ENCODE measurements at regions not wholly inside any gene's neighbourhood (a gene's known extent, or its start where the extent isn't known, plus 50 kb on each side); places are given as distances from the start of the nearest gene placed in this dataset.

DNA sequence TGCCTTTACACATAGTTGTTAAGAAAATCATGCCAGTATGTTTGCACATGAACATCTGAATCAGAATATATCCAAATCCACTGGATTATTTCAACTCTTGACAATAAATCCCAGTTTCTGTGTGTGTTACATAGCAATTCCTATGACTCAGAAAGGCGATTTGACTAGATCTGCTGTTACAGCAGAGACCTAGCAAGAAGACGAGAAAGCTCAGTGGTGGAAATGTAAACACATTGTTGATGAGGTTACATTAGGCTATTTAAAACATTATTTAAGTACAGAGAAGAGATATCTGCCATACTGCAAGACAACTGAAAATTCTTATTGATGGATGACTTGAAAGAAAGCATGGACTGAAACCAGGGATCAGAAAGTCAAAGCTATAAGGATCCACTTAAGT is 73.0 kb upstream of the SMIM21 start:
- POLR2A ChIA-PET = no interaction called here
- H3K4me3 Mint-ChIP-seq = no peak overlapping the region
- no peaks in the 10 kb centered on the region for H3K9me3 Mint-ChIP-seq
- Histone ChIP-seq H3K27me3 (ENCODE audit: control insufficient read depth in 1 of 2, insufficient read depth in 2 of 2, low read length in 2 of 2) (peaks cover 0 to 12% of the 10 kb centered on the region in 2 experiments), H3K4me1 (ENCODE audit: insufficient read depth, low read length) (no peaks in the 10 kb centered on the region), H3K9me3 (ENCODE audit: control insufficient read depth in 1 of 2, insufficient read depth in 1 of 2, low read length in 2 of 2) (no peaks in the 10 kb centered on the region), H3K36me3 (ENCODE audit: insufficient read depth, low read length) (no peaks in the 10 kb centered on the region), H3K4me3 (ENCODE audit: low read length) (no peak overlapping the region), H3K27ac (ENCODE audit: low read depth in 1 of 2, low read length in 2 of 2) (no peak overlapping the region)
- intact Hi-C loops (cut with DNase I, micrococcal nuclease) = no loop called here
- TF ChIP-seq, protein P1, sequence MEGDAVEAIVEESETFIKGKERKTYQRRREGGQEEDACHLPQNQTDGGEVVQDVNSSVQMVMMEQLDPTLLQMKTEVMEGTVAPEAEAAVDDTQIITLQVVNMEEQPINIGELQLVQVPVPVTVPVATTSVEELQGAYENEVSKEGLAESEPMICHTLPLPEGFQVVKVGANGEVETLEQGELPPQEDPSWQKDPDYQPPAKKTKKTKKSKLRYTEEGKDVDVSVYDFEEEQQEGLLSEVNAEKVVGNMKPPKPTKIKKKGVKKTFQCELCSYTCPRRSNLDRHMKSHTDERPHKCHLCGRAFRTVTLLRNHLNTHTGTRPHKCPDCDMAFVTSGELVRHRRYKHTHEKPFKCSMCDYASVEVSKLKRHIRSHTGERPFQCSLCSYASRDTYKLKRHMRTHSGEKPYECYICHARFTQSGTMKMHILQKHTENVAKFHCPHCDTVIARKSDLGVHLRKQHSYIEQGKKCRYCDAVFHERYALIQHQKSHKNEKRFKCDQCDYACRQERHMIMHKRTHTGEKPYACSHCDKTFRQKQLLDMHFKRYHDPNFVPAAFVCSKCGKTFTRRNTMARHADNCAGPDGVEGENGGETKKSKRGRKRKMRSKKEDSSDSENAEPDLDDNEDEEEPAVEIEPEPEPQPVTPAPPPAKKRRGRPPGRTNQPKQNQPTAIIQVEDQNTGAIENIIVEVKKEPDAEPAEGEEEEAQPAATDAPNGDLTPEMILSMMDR (IDR thresholded peaks at IDR 0.05) = no peak
- H3K4me1 Mint-ChIP-seq (ENCODE audit: low read depth) = no peaks in the 10 kb centered on the region
- no peaks in the 10 kb centered on the region for H3K36me3 Mint-ChIP-seq (ENCODE audit: low read depth)
- no peak overlapping the region for H3K27ac Mint-ChIP-seq
- no peak for DNase-seq
- no peak for ATAC-seq (ENCODE audit: poor library complexity)
- CTCF ChIA-PET = no interaction called here
- peaks cover 64% of the 10 kb centered on the region for H3K27me3 Mint-ChIP-seq

DNA sequence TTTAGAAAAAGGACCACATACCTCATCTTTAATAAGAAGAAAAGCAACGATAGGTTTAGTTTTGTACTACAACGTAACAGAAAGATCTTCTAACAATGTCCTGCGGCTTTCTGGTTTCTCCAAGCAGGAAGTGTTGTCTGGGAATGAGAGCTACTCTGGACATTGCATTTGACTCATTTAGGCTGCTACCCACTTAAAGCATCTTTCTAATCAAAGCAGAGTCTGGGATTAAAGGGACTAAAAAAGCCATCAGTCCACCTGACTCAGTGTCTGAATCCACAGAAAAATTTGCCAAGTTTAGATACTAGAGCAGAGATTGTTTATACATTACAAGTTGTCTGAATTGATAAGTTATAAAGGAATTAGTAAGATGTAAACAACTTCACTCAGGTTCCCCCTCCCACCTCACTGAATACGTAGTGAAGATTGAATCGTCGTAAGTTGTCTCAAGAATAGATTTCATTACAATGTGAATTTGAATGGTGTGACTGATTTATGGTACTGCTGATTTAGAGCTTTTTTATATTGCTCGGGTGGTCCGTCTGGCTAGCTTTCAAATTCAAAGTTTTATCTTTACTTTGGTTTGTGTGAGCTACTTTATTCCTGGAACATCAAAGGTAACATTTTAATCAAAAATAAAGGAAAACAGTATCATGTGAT is 70.2 kb upstream of the SMIM21 start:
- peaks cover 65% of the 10 kb centered on the region for H3K27me3 Mint-ChIP-seq
- Histone ChIP-seq H3K27me3 (ENCODE audit: control insufficient read depth in 1 of 2, insufficient read depth in 2 of 2, low read length in 2 of 2) (peaks cover 0 to 12% of the 10 kb centered on the region in 2 experiments), H3K9me3 (ENCODE audit: control insufficient read depth in 1 of 2, insufficient read depth in 1 of 2, low read length in 2 of 2) (no peaks in the 10 kb centered on the region), H3K27ac (ENCODE audit: low read depth in 1 of 2, low read length in 2 of 2) (no peak overlapping the region), H3K4me3 (ENCODE audit: low read length) (no peak overlapping the region), H3K36me3 (ENCODE audit: insufficient read depth, low read length) (no peaks in the 10 kb centered on the region), H3K4me1 (ENCODE audit: insufficient read depth, low read length) (no peaks in the 10 kb centered on the region)
- TF ChIP-seq, protein P1 (IDR thresholded peaks at IDR 0.05) = no peak
- ATAC-seq (ENCODE audit: poor library complexity) (no peak), DNase-seq (no peak)
- ChIA-PET POLR2A (no interaction called here), CTCF (interaction anchor here (0.7 kb wide), 1 partner anchor 499 kb away, joined by 3 read pairs; no protein-coding TSS in a partner anchor)
- no peaks in the 10 kb centered on the region for H3K4me1 Mint-ChIP-seq (ENCODE audit: low read depth)
- H3K4me3 Mint-ChIP-seq = no peak overlapping the region
- no peaks in the 10 kb centered on the region for H3K9me3 Mint-ChIP-seq
- no peak overlapping the region for H3K27ac Mint-ChIP-seq
- H3K36me3 Mint-ChIP-seq (ENCODE audit: low read depth) = no peaks in the 10 kb centered on the region
- intact Hi-C loops (cut with DNase I, micrococcal nuclease) = no loop called here

DNA sequence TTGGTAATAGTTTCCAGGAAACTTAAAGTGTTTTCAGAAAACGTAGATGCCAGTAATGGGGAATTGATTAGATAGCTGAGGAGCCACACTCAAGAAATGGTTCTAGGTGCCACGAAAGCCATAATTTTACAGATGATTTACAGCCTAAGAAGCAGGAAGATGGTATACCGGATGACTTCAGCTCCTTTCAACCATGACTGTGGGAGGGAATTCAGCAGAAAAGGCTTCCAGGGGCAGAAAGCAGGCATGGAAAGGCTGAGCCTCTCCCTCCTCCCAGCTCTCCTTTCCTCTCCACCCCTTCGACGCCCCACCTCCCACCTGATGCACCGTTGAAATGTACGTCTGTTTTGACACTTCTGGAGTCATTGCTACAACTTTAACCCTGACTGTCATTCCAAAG is 68.6 kb upstream of the SMIM21 start:
- intact Hi-C loops (cut with DNase I, micrococcal nuclease) = no loop called here
- DNase-seq = no peak
- Mint-ChIP-seq H3K9me3 (no peaks in the 10 kb centered on the region), H3K4me1 (ENCODE audit: low read depth) (no peaks in the 10 kb centered on the region), H3K27ac (no peak overlapping the region), H3K4me3 (no peak overlapping the region), H3K36me3 (ENCODE audit: low read depth) (no peaks in the 10 kb centered on the region), H3K27me3 (peaks cover 63% of the 10 kb centered on the region)
- Histone ChIP-seq H3K4me1 (ENCODE audit: insufficient read depth, low read length) (no peaks in the 10 kb centered on the region), H3K36me3 (ENCODE audit: insufficient read depth, low read length) (no peaks in the 10 kb centered on the region), H3K9me3 (ENCODE audit: control insufficient read depth in 1 of 2, insufficient read depth in 1 of 2, low read length in 2 of 2) (no peaks in the 10 kb centered on the region), H3K27ac (ENCODE audit: low read depth in 1 of 2, low read length in 2 of 2) (no peak overlapping the region), H3K27me3 (ENCODE audit: control insufficient read depth in 1 of 2, insufficient read depth in 2 of 2, low read length in 2 of 2) (peaks cover 0 to 12% of the 10 kb centered on the region in 2 experiments), H3K4me3 (ENCODE audit: low read length) (no peak overlapping the region)
- POLR2A ChIA-PET = no interaction called here
- ATAC-seq (ENCODE audit: poor library complexity) = no peak
- CTCF ChIA-PET = no interaction called here
- TF ChIP-seq, protein P1 (IDR thresholded peaks at IDR 0.05) = no peak
